HCT116 (cell line): ENCODE measurements at regions not wholly inside any gene's neighbourhood (a gene's known extent, or its start where the extent isn't known, plus 50 kb on each side); places are given as distances from the start of the nearest gene placed in this dataset.

Source experiments
- ATAC-seq: fragments of 200-7000 bp; cut with Tn5 transposase; 2 replicates; pipeline ENCODE4 v1.9.1; 2020; ENCODE audit warnings: mild to moderate bottlenecking, moderate library complexity
- BruUV-seq: library from RNA; stranded (reverse); fragments of 400-500 nt; replicated peaks from 2 replicates; lab custom pipeline; 2021; lab: Mats Ljungman, UMichigan
- CTCF ChIA-PET: fragments of 300-600 bp; sonication (Branson Sonifier 250); formaldehyde crosslinking; loops from one replicate; lab custom pipeline; 2021; ENCODE audit warnings: antibody characterized with exemption; lab: Charles Lee
- POLR2A ChIA-PET: fragments of 300-600, 350-600 bp; sonication (Branson Sonifier 250); formaldehyde crosslinking; loops from one replicate; lab custom pipeline; 2021; ENCODE audit warnings: antibody characterized with exemption; lab: Charles Lee
- RAD21 ChIA-PET, 2 experiments: fragments of 300-600 bp; sonication (Branson Sonifier 250); formaldehyde crosslinking; loops; one replicate each; lab custom pipeline; 2023; ENCODE audit warnings: low total read pairs in 2 of 2; ENCODE audit not compliant: uncharacterized antibody in 2 of 2, unreplicated experiment in 2 of 2, low non-redundant PET in 1 of 2; lab: Charles Lee
- DNase-seq: peaks from one replicate; pipeline ENCODE4 v3.0.0-alpha.2; 2010; ENCODE audit warnings: low read depth, low spot score
- H2AFZ ChIP-seq: fragments of 200-600 bp; shearing (Covaris generic), sonication (generic); 2 replicates; pipeline ENCODE4 v1.6.1; 2017; ENCODE audit warnings: low read depth, mixed run types, mixed read lengths, antibody characterized with exemption, low read length; ENCODE audit not compliant: poor library complexity, severe bottlenecking
- H3K27ac ChIP-seq: 2 replicates; pipeline ENCODE4 v1.5.1; 2012; ENCODE audit warnings: low read depth, low read length
- H3K27me3 ChIP-seq: fragments of 200-600 bp; sonication (generic); 2 replicates; pipeline ENCODE4 v1.6.1; 2016; ENCODE audit warnings: mixed run types, low read length, mixed read lengths; ENCODE audit not compliant: insufficient read depth
- H3K36me3 ChIP-seq, 2 experiments: fragments of 200-500 bp in 1 of 2; fragments of 200-600 bp in 1 of 2; sonication (Bioruptor generic) in 1 of 2; sonication (generic) in 1 of 2; 2 replicates each; pipeline versions ENCODE4 v1.5.1 to v1.6.1; 2014 to 2016; ENCODE audit warnings: low read length in 2 of 2, inconsistent platforms in 1 of 2, mixed read lengths in 1 of 2, mixed run types in 1 of 2; ENCODE audit not compliant: insufficient read depth in 2 of 2, control insufficient read depth in 1 of 2
- H3K4me1 ChIP-seq, 2 experiments: fragments of 200-600 bp in 1 of 2; sonication (generic) in 1 of 2; 2 replicates each; pipeline versions ENCODE4 v1.5.1 to v1.6.1; 2012 to 2017; ENCODE audit warnings: low read length in 2 of 2, inconsistent platforms in 1 of 2, mild to moderate bottlenecking in 1 of 2, mixed read lengths in 1 of 2, mixed run types in 1 of 2, moderate library complexity in 1 of 2; ENCODE audit not compliant: insufficient read depth in 2 of 2, control insufficient read depth in 1 of 2
- H3K4me2 ChIP-seq: fragments of 200-600 bp; sonication (generic); 2 replicates; pipeline ENCODE4 v1.6.1; 2017; ENCODE audit warnings: mixed run types, low read length, mixed read lengths
- H3K4me3 ChIP-seq, 2 experiments: fragments of 200-600 bp in 1 of 2; sonication (generic) in 1 of 2; replicated peaks in 1 of 2; 2 replicates each; pipeline ENCODE4 v1.5.1; 2011 to 2016; ENCODE audit warnings: low read length in 2 of 2, control low read depth in 1 of 2, low read depth in 1 of 2, mild to moderate bottlenecking in 1 of 2, mixed read lengths in 1 of 2, mixed run types in 1 of 2
- H3K79me2 ChIP-seq: fragments of 200-600 bp; sonication (generic); 2 replicates; pipeline ENCODE4 v1.6.1; 2017; ENCODE audit warnings: mild to moderate bottlenecking, mixed run types, low read length, moderate library complexity, mixed read lengths; ENCODE audit not compliant: insufficient read depth
- H3K9ac ChIP-seq: fragments of 200-600 bp; sonication (generic); 2 replicates; pipeline ENCODE4 v1.6.1; 2016; ENCODE audit warnings: low read length, mixed read lengths
- H3K9me2 ChIP-seq: fragments of 200-600 bp; sonication (generic), shearing (Covaris generic); 2 replicates; pipeline ENCODE4 v1.6.1; 2017; ENCODE audit warnings: mixed run types, mild to moderate bottlenecking, moderate library complexity; ENCODE audit not compliant: insufficient read depth
- H3K9me3 ChIP-seq, 2 experiments: fragments of 200-500 bp in 1 of 2; fragments of 200-600 bp in 1 of 2; sonication (Bioruptor generic) in 1 of 2; sonication (generic) in 1 of 2; 2 replicates each; pipeline ENCODE4 v1.6.1; 2014 to 2017; ENCODE audit warnings: low read length in 2 of 2, mixed read lengths in 2 of 2, inconsistent platforms in 1 of 2, low read depth in 1 of 2, mild to moderate bottlenecking in 1 of 2, mixed run types in 1 of 2, moderate library complexity in 1 of 2; ENCODE audit not compliant: control insufficient read depth in 1 of 2, insufficient read depth in 1 of 2
- H4K20me1 ChIP-seq: fragments of 200-600 bp; sonication (generic), shearing (Covaris generic); 2 replicates; pipeline ENCODE4 v1.6.1; 2017; ENCODE audit warnings: mixed run types, mild to moderate bottlenecking, moderate library complexity; ENCODE audit not compliant: insufficient read depth
- CBX3 ChIP-seq: IDR thresholded peaks from 2 replicates; pipeline ENCODE4 v1.6.1; 2012; ENCODE audit warnings: low read depth
- EGR1 ChIP-seq: IDR thresholded peaks from 2 replicates; pipeline ENCODE4 v1.6.1; 2012; ENCODE audit warnings: low read depth
- POLR2A ChIP-seq: IDR thresholded peaks from 2 replicates; pipeline ENCODE4 v1.7.0; 2011; ENCODE audit warnings: borderline replicate concordance; ENCODE audit not compliant: insufficient read depth, insufficient read length; ENCODE audit errors: extremely low read depth
- intact Hi-C: fragments of 100-400 bp; cut with micrococcal nuclease; formaldehyde crosslinking; loops from 2 replicates; pipeline ENCODE4 v1.10.0; 2022
- TF ChIP-seq, protein P1 (sequence below), 3 experiments: fragments of 200-600 bp in 1 of 3; sonication (generic) in 1 of 3; IDR thresholded peaks in 2 of 3; conservative IDR thresholded peaks in 1 of 3; 2 replicates each; pipeline ENCODE4 v1.5.1; 2012 to 2017; ENCODE audit warnings: low read depth in 2 of 3, low read length in 2 of 3, antibody characterized with exemption in 1 of 3, borderline replicate concordance in 1 of 3, control low read depth in 1 of 3, mild to moderate bottlenecking in 1 of 3, mixed read lengths in 1 of 3, mixed run types in 1 of 3, moderate library complexity in 1 of 3; ENCODE audit not compliant: insufficient read depth in 1 of 3
- TF ChIP-seq, protein P2 (sequence below): IDR thresholded peaks from 2 replicates; pipeline ENCODE4 v1.6.1; 2011; ENCODE audit warnings: mild to moderate bottlenecking, low read length, moderate library complexity; ENCODE audit not compliant: insufficient replicate concordance; ENCODE audit errors: extremely low read depth
- TF ChIP-seq, protein P3 (sequence below): IDR thresholded peaks from 2 replicates; pipeline ENCODE4 v1.6.1; 2012; ENCODE audit warnings: low read depth

DNA sequence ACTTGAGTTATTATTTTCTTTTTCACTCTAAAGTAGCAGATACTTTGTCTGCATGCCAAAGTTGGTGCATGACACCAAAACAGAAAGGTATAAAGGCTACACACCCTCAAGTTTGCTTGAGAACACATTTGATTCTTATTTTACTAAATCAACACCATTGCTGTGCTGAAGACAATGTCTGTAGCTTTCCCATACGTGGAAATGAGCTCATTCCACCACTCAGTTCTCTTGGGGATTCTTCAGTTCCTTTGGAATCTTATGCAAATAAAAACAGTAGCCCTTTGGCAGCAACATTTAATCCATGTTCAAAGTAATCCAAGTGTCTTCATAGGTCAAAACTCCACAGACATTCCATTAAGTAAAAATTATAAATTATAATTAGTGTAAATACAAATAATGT, 264.9 kb downstream of the TLE1 start:
- DNase-seq (no peak), ATAC-seq (no peak)
- no peak overlapping the region for H3K4me3 ChIP-seq
- CTCF ChIA-PET, result no interaction called here
- no peaks in the 10 kb centered on the region for H3K79me2 ChIP-seq
- H3K9me3 ChIP-seq, result no peaks in the 10 kb centered on the region; a peak in 2 of 4 replicates
- no peaks in the 10 kb centered on the region for H3K4me1 ChIP-seq
- POLR2A ChIA-PET, result no interaction called here
- no peaks in the 10 kb centered on the region for H3K36me3 ChIP-seq
- no peaks in the 10 kb centered on the region for H4K20me1 ChIP-seq
- TF ChIP-seq, protein P1, sequence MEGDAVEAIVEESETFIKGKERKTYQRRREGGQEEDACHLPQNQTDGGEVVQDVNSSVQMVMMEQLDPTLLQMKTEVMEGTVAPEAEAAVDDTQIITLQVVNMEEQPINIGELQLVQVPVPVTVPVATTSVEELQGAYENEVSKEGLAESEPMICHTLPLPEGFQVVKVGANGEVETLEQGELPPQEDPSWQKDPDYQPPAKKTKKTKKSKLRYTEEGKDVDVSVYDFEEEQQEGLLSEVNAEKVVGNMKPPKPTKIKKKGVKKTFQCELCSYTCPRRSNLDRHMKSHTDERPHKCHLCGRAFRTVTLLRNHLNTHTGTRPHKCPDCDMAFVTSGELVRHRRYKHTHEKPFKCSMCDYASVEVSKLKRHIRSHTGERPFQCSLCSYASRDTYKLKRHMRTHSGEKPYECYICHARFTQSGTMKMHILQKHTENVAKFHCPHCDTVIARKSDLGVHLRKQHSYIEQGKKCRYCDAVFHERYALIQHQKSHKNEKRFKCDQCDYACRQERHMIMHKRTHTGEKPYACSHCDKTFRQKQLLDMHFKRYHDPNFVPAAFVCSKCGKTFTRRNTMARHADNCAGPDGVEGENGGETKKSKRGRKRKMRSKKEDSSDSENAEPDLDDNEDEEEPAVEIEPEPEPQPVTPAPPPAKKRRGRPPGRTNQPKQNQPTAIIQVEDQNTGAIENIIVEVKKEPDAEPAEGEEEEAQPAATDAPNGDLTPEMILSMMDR (IDR thresholded peaks at IDR 0.05 in 2 of 3, conservative IDR thresholded peaks at IDR 0.05 in 1 of 3; ENCODE audit: borderline replicate concordance in 1 of 3, insufficient read depth in 1 of 3, low read depth in 2 of 3, low read length in 2 of 3), result no peak
- no peak for TF ChIP-seq POLR2A
- no peak for TF ChIP-seq EGR1
- TF ChIP-seq, protein P2, sequence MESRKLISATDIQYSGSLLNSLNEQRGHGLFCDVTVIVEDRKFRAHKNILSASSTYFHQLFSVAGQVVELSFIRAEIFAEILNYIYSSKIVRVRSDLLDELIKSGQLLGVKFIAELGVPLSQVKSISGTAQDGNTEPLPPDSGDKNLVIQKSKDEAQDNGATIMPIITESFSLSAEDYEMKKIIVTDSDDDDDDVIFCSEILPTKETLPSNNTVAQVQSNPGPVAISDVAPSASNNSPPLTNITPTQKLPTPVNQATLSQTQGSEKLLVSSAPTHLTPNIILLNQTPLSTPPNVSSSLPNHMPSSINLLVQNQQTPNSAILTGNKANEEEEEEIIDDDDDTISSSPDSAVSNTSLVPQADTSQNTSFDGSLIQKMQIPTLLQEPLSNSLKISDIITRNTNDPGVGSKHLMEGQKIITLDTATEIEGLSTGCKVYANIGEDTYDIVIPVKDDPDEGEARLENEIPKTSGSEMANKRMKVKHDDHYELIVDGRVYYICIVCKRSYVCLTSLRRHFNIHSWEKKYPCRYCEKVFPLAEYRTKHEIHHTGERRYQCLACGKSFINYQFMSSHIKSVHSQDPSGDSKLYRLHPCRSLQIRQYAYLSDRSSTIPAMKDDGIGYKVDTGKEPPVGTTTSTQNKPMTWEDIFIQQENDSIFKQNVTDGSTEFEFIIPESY, result no peak
- TF ChIP-seq, protein P3, sequence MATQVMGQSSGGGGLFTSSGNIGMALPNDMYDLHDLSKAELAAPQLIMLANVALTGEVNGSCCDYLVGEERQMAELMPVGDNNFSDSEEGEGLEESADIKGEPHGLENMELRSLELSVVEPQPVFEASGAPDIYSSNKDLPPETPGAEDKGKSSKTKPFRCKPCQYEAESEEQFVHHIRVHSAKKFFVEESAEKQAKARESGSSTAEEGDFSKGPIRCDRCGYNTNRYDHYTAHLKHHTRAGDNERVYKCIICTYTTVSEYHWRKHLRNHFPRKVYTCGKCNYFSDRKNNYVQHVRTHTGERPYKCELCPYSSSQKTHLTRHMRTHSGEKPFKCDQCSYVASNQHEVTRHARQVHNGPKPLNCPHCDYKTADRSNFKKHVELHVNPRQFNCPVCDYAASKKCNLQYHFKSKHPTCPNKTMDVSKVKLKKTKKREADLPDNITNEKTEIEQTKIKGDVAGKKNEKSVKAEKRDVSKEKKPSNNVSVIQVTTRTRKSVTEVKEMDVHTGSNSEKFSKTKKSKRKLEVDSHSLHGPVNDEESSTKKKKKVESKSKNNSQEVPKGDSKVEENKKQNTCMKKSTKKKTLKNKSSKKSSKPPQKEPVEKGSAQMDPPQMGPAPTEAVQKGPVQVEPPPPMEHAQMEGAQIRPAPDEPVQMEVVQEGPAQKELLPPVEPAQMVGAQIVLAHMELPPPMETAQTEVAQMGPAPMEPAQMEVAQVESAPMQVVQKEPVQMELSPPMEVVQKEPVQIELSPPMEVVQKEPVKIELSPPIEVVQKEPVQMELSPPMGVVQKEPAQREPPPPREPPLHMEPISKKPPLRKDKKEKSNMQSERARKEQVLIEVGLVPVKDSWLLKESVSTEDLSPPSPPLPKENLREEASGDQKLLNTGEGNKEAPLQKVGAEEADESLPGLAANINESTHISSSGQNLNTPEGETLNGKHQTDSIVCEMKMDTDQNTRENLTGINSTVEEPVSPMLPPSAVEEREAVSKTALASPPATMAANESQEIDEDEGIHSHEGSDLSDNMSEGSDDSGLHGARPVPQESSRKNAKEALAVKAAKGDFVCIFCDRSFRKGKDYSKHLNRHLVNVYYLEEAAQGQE, result no peak
- TF ChIP-seq CBX3, result no peak
- no peak overlapping the region for H2AFZ ChIP-seq
- H3K9me2 ChIP-seq, result no peaks in the 10 kb centered on the region
- intact Hi-C loops, result no loop called here
- H3K4me2 ChIP-seq, result no peak overlapping the region
- no TSS peak for BruUV-seq
- no peak overlapping the region for H3K9ac ChIP-seq
- H3K27ac ChIP-seq, result no peak overlapping the region
- H3K27me3 ChIP-seq, result no peaks in the 10 kb centered on the region
- RAD21 ChIA-PET, result no interaction called here
